Esophagus muscularis mucosa (tissue), 4 donors: ENCODE measurements at regions not wholly inside any gene's neighbourhood (a gene's known extent, or its start where the extent isn't known, plus 50 kb on each side); places are given as distances from the start of the nearest gene placed in this dataset.

Experiments used
- DNase-seq: peaks from one replicate; pipeline ENCODE4 v3.0.0-alpha.2; 2017; ENCODE audit errors: extremely low spot score
- H3K27ac ChIP-seq, 4 donors: fragments of 200-600 bp; sonication (generic); replicated peaks in 1 of 4; 1 replicate in 3 of 4; 2 replicates in 1 of 4; pipeline ENCODE4 v1.5.1; 2016 to 2019; ENCODE audit warnings: mild to moderate bottlenecking in 1 of 4
- H3K27me3 ChIP-seq, 4 donors: fragments of 200-600 bp; sonication (generic); one replicate each; pipeline versions ENCODE4 v1.5.1 to v1.6.0; 2016 to 2019
- H3K36me3 ChIP-seq, 4 donors: fragments of 200-600 bp; sonication (generic); one replicate each; pipeline ENCODE4 v1.5.1; 2016 to 2019
- H3K4me1 ChIP-seq, 4 donors: fragments of 200-600 bp; sonication (generic); one replicate each; pipeline ENCODE4 v1.5.1; 2016 to 2019
- H3K4me3 ChIP-seq, 4 donors: fragments of 200-600 bp; sonication (generic); 1 replicate in 2 of 4; 2 replicates in 2 of 4; pipeline ENCODE4 v1.5.1; 2016 to 2019; ENCODE audit warnings: mild to moderate bottlenecking in 4 of 4, moderate library complexity in 1 of 4
- H3K9me3 ChIP-seq, 4 donors: fragments of 200-600 bp; sonication (generic); 1 replicate in 3 of 4; 2 replicates in 1 of 4; pipeline ENCODE4 v1.5.1; 2016 to 2019
- CTCF ChIP-seq, 3 experiments: fragments of 200-600 bp in 2 of 3; fragments of 450-650 bp in 1 of 3; sonication (generic) in 2 of 3; IDR thresholded peaks; one replicate each; pipeline ENCODE4 v1.5.1; 2017 to 2019; ENCODE audit warnings: antibody characterized with exemption in 3 of 3, mild to moderate bottlenecking in 2 of 3, moderate library complexity in 1 of 3
- EP300 ChIP-seq: sonication (generic); formaldehyde crosslinking; IDR thresholded peaks from one replicate; pipeline ENCODE4 v1.6.1; 2017; ENCODE audit warnings: antibody characterized with exemption
- POLR2A ChIP-seq: fragments of 450-650 bp; IDR thresholded peaks from one replicate; pipeline ENCODE4 v1.6.1; 2017; ENCODE audit warnings: antibody characterized with exemption, moderate library complexity, mild to moderate bottlenecking, low read depth
- POLR2AphosphoS5 ChIP-seq, 2 donors: sonication (generic); formaldehyde crosslinking; IDR thresholded peaks; one replicate each; pipeline ENCODE4 v1.6.1; 2017; ENCODE audit warnings: antibody characterized with exemption in 2 of 2
- WGBS: methylation state at CpG from one replicate; pipeline ENCODE4 v1.1.5; 2018; 5-methylcytosine and 5-hydroxymethylcytosine counted together
- intact Hi-C: fragments of 100-400 bp; cut with DNase I; formaldehyde crosslinking; loops from one replicate; pipeline ENCODE4 v1.15.1; 2023

GRCh38 chr13:60756306-60756705 is 359.3 kb downstream of the TDRD3 start:
- intact Hi-C loops, result no loop called here
- DNase-seq, result no peak
- no peak overlapping the region for H3K4me3 ChIP-seq
- 44% methylated on average over 5 of the region's 5 CpGs for WGBS
- no peaks in the 10 kb centered on the region for H3K9me3 ChIP-seq
- H3K27me3 ChIP-seq, result no peaks in the 10 kb centered on the region
- no peaks in the 10 kb centered on the region for H3K36me3 ChIP-seq
- H3K4me1 ChIP-seq, result no peaks in the 10 kb centered on the region
- TF ChIP-seq EP300 (no peak), CTCF (IDR thresholded peaks at IDR 0.05) (no peak), POLR2AphosphoS5 (IDR thresholded peaks at IDR 0.05) (no peak), POLR2A (no peak)
- no peak overlapping the region for H3K27ac ChIP-seq

GRCh38 chr13:60755380-60756163 is 358.6 kb downstream of the TDRD3 start:
- Histone ChIP-seq H3K27ac (no peak overlapping the region), H3K27me3 (no peaks in the 10 kb centered on the region), H3K4me1 (no peaks in the 10 kb centered on the region), H3K36me3 (no peaks in the 10 kb centered on the region), H3K4me3 (no peak overlapping the region), H3K9me3 (no peaks in the 10 kb centered on the region)
- no peak for DNase-seq
- intact Hi-C loops, result no loop called here
- TF ChIP-seq EP300 (no peak), CTCF (IDR thresholded peaks at IDR 0.05) (no peak), POLR2A (no peak), POLR2AphosphoS5 (IDR thresholded peaks at IDR 0.05) (no peak)
- WGBS, result 75% methylated on average over 4 of the region's 4 CpGs

GRCh38 chr13:60754211-60755090 is 357.4 kb downstream of the TDRD3 start:
- no peaks in the 10 kb centered on the region for H3K36me3 ChIP-seq
- intact Hi-C loops, result no loop called here
- no peaks in the 10 kb centered on the region for H3K27me3 ChIP-seq
- H3K4me1 ChIP-seq, result no peaks in the 10 kb centered on the region
- no peak for DNase-seq
- 77% methylated on average over 10 of the region's 10 CpGs for WGBS
- TF ChIP-seq POLR2AphosphoS5 (IDR thresholded peaks at IDR 0.05), result no peak
- TF ChIP-seq POLR2A, result no peak
- TF ChIP-seq EP300, result no peak
- no peak for TF ChIP-seq CTCF (IDR thresholded peaks at IDR 0.05)
- H3K27ac ChIP-seq, result no peak overlapping the region
- H3K9me3 ChIP-seq, result no peaks in the 10 kb centered on the region
- no peak overlapping the region for H3K4me3 ChIP-seq

GRCh38 chr13:60753641-60754040 is 356.6 kb downstream of the TDRD3 start:
- intact Hi-C loops, result no loop called here
- Histone ChIP-seq H3K27me3 (no peaks in the 10 kb centered on the region), H3K27ac (no peak overlapping the region), H3K4me3 (no peak overlapping the region), H3K9me3 (no peaks in the 10 kb centered on the region), H3K4me1 (no peaks in the 10 kb centered on the region), H3K36me3 (no peaks in the 10 kb centered on the region)
- 95% methylated on average over 1 of the region's 1 CpG for WGBS
- no peak for TF ChIP-seq EP300
- no peak for TF ChIP-seq CTCF (IDR thresholded peaks at IDR 0.05)
- TF ChIP-seq POLR2A, result no peak
- no peak for TF ChIP-seq POLR2AphosphoS5 (IDR thresholded peaks at IDR 0.05)
- no peak for DNase-seq
